ENCODE measurements at regions not wholly inside any gene's neighbourhood (a gene's known extent, or its start where the extent isn't known, plus 50 kb on each side); places are given as distances from the start of the nearest gene placed in this dataset.
A peak's percentile ranks its signal among the peaks of the same experiment; 100 is the strongest.

DNA sequence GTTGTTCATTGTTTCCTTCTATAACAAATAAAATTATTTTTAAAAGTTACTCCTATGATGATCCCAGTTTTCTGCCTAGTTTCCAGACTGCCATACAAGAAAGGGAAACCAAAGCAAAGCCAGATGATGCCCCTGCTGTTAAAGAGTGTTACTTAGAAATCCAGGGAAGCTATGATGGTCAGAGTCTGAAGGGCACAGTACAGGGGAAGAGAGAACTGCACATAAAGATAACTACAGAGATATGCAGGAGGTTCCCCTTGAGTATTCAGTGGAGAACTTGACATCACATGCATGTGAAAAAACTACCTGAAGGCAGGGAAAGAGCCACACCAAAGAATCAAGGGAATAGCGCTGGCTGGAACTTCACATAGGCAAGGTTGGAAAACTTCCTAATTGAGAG, 494.2 kb upstream of the FSTL5 start:
- no peak overlapping the region for H3K27ac ChIP-seq
- H3K36me3 ChIP-seq = no peaks in the 10 kb centered on the region
- no peaks in the 10 kb centered on the region for H3K4me1 ChIP-seq
- intact Hi-C loops (cut with DNase I; ENCODE audit: low total_unique reads) = no loop called here
- peaks cover 0 to 3% of the 10 kb centered on the region in 2 donors for H3K9me3 ChIP-seq
- no peak for DNase-seq
- TF ChIP-seq POLR2A (IDR thresholded peaks at IDR 0.05) = no peak
- TF ChIP-seq, protein P1, sequence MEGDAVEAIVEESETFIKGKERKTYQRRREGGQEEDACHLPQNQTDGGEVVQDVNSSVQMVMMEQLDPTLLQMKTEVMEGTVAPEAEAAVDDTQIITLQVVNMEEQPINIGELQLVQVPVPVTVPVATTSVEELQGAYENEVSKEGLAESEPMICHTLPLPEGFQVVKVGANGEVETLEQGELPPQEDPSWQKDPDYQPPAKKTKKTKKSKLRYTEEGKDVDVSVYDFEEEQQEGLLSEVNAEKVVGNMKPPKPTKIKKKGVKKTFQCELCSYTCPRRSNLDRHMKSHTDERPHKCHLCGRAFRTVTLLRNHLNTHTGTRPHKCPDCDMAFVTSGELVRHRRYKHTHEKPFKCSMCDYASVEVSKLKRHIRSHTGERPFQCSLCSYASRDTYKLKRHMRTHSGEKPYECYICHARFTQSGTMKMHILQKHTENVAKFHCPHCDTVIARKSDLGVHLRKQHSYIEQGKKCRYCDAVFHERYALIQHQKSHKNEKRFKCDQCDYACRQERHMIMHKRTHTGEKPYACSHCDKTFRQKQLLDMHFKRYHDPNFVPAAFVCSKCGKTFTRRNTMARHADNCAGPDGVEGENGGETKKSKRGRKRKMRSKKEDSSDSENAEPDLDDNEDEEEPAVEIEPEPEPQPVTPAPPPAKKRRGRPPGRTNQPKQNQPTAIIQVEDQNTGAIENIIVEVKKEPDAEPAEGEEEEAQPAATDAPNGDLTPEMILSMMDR (IDR thresholded peaks at IDR 0.05) = no peak
- H3K27me3 ChIP-seq = no peaks in the 10 kb centered on the region
- no peak overlapping the region for H3K4me3 ChIP-seq

DNA sequence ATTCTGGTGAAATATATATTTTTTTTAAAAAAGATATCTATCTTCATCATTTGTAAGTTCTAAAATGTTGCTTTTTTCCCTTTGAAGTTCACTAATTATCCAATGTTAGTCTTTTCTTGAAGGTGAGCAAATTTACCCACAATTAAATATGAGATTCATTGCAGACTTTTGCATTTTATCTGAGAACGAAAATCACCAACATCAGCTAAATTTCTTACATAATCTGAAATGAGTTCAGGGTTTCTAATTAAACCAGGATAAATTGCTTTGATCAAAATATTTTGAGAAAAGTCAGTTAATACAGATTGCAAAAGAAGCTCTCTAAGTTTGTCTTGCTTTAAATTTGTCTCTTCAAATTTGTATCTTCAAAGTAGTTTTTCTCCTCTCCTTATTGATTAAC, 486.4 kb upstream of the FSTL5 start:
- DNase-seq = no peak
- TF ChIP-seq POLR2A (IDR thresholded peaks at IDR 0.05) = no peak
- TF ChIP-seq, protein P1 (IDR thresholded peaks at IDR 0.05) = no peak
- Histone ChIP-seq H3K27ac (no peak overlapping the region), H3K4me3 (no peak overlapping the region), H3K9me3 (no peaks in the 10 kb centered on the region), H3K36me3 (no peaks in the 10 kb centered on the region), H3K27me3 (no peaks in the 10 kb centered on the region), H3K4me1 (no peaks in the 10 kb centered on the region)
- intact Hi-C loops (cut with DNase I; ENCODE audit: low total_unique reads) = no loop called here

DNA sequence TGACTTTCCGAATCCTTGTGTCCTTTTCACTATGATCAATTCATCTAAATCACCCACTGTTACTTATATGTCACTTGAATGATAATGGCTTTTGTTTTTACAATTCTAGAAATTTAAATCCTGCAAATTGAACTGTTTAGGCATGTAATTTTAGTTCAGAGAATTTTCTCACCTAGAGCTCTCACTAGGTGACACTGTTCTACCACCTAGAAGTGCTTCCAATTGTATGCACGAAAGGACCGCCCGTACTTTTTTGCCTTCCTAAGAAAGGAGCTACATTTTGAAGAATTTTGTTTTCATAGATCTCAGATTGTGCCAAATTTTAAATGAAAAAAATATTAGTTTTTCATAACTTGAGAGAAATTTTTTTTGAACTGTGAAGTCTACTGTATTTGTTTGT, 481.6 kb upstream of the FSTL5 start:
- Histone ChIP-seq H3K36me3 (no peaks in the 10 kb centered on the region), H3K4me1 (no peaks in the 10 kb centered on the region), H3K27me3 (no peaks in the 10 kb centered on the region), H3K9me3 (no peaks in the 10 kb centered on the region), H3K4me3 (no peak overlapping the region), H3K27ac (no peak overlapping the region)
- no peak for TF ChIP-seq POLR2A (IDR thresholded peaks at IDR 0.05)
- TF ChIP-seq, protein P1 (IDR thresholded peaks at IDR 0.05) = peak in 2 of 4 experiments; percentile 16 to 24
- intact Hi-C loops (cut with DNase I; ENCODE audit: low total_unique reads) = no loop called here
- DNase-seq = no peak

DNA sequence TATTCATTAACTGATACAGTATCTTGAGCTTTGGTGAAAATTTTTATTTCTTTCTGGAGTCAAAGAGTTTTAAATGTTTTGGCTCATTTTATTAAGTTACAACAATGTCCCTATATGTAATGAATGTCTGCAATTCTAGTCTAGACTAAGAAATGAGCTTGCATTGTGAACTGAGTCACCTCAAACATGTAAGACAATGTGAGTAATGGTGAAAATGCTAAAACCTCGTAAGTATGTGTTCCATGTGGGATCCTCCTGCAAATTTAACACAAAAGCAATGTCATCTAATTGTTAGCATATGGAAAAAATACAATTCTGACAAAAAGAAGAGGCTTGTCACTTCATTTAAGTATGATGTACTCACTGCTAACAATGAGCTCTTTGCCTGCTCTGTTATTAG, 480.5 kb upstream of the FSTL5 start:
- Histone ChIP-seq H3K4me3 (no peak overlapping the region), H3K9me3 (no peaks in the 10 kb centered on the region), H3K4me1 (no peaks in the 10 kb centered on the region), H3K36me3 (no peaks in the 10 kb centered on the region), H3K27me3 (no peaks in the 10 kb centered on the region), H3K27ac (no peak overlapping the region)
- no peak for DNase-seq
- intact Hi-C loops (cut with DNase I; ENCODE audit: low total_unique reads) = no loop called here
- TF ChIP-seq, protein P1 (IDR thresholded peaks at IDR 0.05) = no peak
- no peak for TF ChIP-seq POLR2A (IDR thresholded peaks at IDR 0.05)

DNA sequence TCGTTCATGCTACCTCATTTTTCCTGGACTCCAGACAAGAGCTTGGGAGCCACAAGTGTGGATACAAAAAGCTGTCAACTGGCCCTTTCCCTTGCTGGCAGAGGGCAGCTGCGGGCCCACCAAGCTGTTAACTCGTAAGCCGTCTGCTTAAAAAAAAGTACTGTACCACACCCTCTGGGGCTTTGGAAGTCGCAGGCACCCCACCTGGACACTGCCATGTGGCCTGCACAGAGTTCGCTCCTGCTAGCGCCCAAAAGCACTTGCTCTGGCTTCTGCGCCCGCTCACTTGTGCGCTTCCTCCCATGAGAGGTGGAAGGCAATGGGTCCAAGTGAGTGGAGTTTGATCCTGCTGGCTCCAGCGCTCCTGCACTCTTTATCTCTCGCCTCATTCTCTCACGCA, 476.4 kb upstream of the FSTL5 start:
- no peaks in the 10 kb centered on the region for H3K9me3 ChIP-seq
- intact Hi-C loops (cut with DNase I; ENCODE audit: low total_unique reads) = no loop called here
- H3K27me3 ChIP-seq = no peaks in the 10 kb centered on the region
- TF ChIP-seq, protein P1 (IDR thresholded peaks at IDR 0.05) = no peak
- no peak for TF ChIP-seq POLR2A (IDR thresholded peaks at IDR 0.05)
- H3K27ac ChIP-seq = no peak overlapping the region
- DNase-seq = no peak
- H3K36me3 ChIP-seq = no peaks in the 10 kb centered on the region
- H3K4me3 ChIP-seq = no peak overlapping the region
- H3K4me1 ChIP-seq = no peaks in the 10 kb centered on the region

Data from uterus (tissue), 3 donors.